HEK293 (cell line): ENCODE measurements at regions not wholly inside any gene's neighbourhood (a gene's known extent, or its start where the extent isn't known, plus 50 kb on each side); places are given as distances from the start of the nearest gene placed in this dataset.

Source experiments
- CTCF ChIA-PET: fragments of 350-600 bp; formaldehyde crosslinking; extraction: SDS; loops from one replicate; lab custom pipeline; 2021; ENCODE audit warnings: antibody characterized with exemption; lab: Yijun Ruan, JAX
- POLR2A ChIA-PET: fragments of 300-600 bp; formaldehyde crosslinking; extraction: SDS; loops from one replicate; lab custom pipeline; 2020; ENCODE audit warnings: antibody characterized with exemption, inconsistent platforms; lab: Yijun Ruan, JAX
- H3K27ac ChIP-seq: fragments of 200-500 bp; sonication (Bioruptor generic); 2 replicates; pipeline ENCODE4 v1.5.1; 2014; ENCODE audit warnings: low read depth, low read length, control low read depth, inconsistent platforms; ENCODE audit errors: extremely low read depth
- H3K36me3 ChIP-seq, 2 experiments: fragments of 200-500 bp in 1 of 2; sonication (Bioruptor generic) in 1 of 2; 1 replicate in 1 of 2; 2 replicates in 1 of 2; pipeline ENCODE4 v1.5.1; 2014 to 2017; ENCODE audit warnings: inconsistent platforms in 2 of 2, low read length in 2 of 2; ENCODE audit not compliant: control insufficient read depth in 2 of 2, insufficient read depth in 1 of 2
- H3K4me1 ChIP-seq: fragments of 200-500 bp; sonication (Bioruptor generic); 2 replicates; pipeline ENCODE4 v1.5.1; 2014; ENCODE audit warnings: mild to moderate bottlenecking, low read length, inconsistent platforms; ENCODE audit not compliant: control insufficient read depth, insufficient read depth
- H3K4me3 ChIP-seq: 2 replicates; pipeline ENCODE4 v1.5.1; 2011; ENCODE audit warnings: low read depth, mild to moderate bottlenecking, control low read depth, low read length, moderate library complexity
- H3K9me3 ChIP-seq: fragments of 200-500 bp; sonication (Bioruptor generic); 2 replicates; pipeline ENCODE4 v1.5.1; 2014; ENCODE audit warnings: low read depth, low read length, inconsistent platforms; ENCODE audit not compliant: control insufficient read depth, insufficient read depth
- GLI2 ChIP-seq: fragments of 450-650 bp; formaldehyde crosslinking; IDR thresholded peaks from 2 replicates; pipeline ENCODE4; 2017; ENCODE audit warnings: missing biosample characterization, missing genetic modification characterization, low read depth, borderline replicate concordance
- GLIS2 ChIP-seq: fragments of 450-650 bp; formaldehyde crosslinking; IDR thresholded peaks from 2 replicates; pipeline ENCODE4 v1.5.1; 2016; ENCODE audit warnings: missing biosample characterization, missing genetic modification characterization
- HOXC10 ChIP-seq: sonication (generic); formaldehyde crosslinking; IDR thresholded peaks from 2 replicates; pipeline ENCODE4 v1.8.1; 2023; ENCODE audit warnings: mild to moderate bottlenecking, missing genetic modification reagents
- KLF1 ChIP-seq: fragments of 450-650 bp; formaldehyde crosslinking; IDR thresholded peaks from 2 replicates; pipeline ENCODE4 v1.5.1; 2016; ENCODE audit warnings: missing biosample characterization, missing genetic modification characterization
- KLF8 ChIP-seq: fragments of 450-650 bp; formaldehyde crosslinking; IDR thresholded peaks from 2 replicates; pipeline ENCODE4 v1.5.1; 2016; ENCODE audit warnings: missing biosample characterization, missing genetic modification characterization
- MYNN ChIP-seq: fragments of 450-650 bp; formaldehyde crosslinking; IDR thresholded peaks from 2 replicates; pipeline ENCODE4 v1.5.1; 2016; ENCODE audit warnings: missing biosample characterization, missing genetic modification characterization, borderline replicate concordance
- PRDM1 ChIP-seq: fragments of 450-650 bp; formaldehyde crosslinking; IDR thresholded peaks from 2 replicates; pipeline ENCODE4; 2016; ENCODE audit warnings: missing biosample characterization, missing genetic modification characterization
- SP2 ChIP-seq: fragments of 450-650 bp; formaldehyde crosslinking; IDR thresholded peaks from 2 replicates; pipeline ENCODE4 v1.5.1; 2016; ENCODE audit warnings: missing biosample characterization, missing genetic modification characterization
- TSHZ1 ChIP-seq: fragments of 450-650 bp; formaldehyde crosslinking; IDR thresholded peaks from 2 replicates; pipeline ENCODE4 v1.5.1; 2016; ENCODE audit warnings: missing biosample characterization, missing genetic modification characterization, borderline replicate concordance
- ZFP37 ChIP-seq: fragments of 450-650 bp; formaldehyde crosslinking; IDR thresholded peaks from 2 replicates; pipeline ENCODE4 v1.5.1; 2016; ENCODE audit warnings: missing biosample characterization, missing genetic modification characterization
- ZIC2 ChIP-seq: fragments of 450-650 bp; formaldehyde crosslinking; IDR thresholded peaks from 2 replicates; pipeline ENCODE4 v1.5.1; 2016; ENCODE audit warnings: missing biosample characterization, missing genetic modification characterization
- ZNF10 ChIP-seq: fragments of 450-650 bp; formaldehyde crosslinking; IDR thresholded peaks from 2 replicates; pipeline ENCODE4 v1.5.1; 2017; ENCODE audit warnings: missing biosample characterization, missing genetic modification characterization
- ZNF140 ChIP-seq: fragments of 450-650 bp; formaldehyde crosslinking; IDR thresholded peaks from 2 replicates; pipeline ENCODE4 v1.5.1; 2016; ENCODE audit warnings: missing biosample characterization, missing genetic modification characterization
- ZNF18 ChIP-seq: fragments of 450-650 bp; formaldehyde crosslinking; IDR thresholded peaks from 2 replicates; pipeline ENCODE4 v1.5.1; 2016; ENCODE audit warnings: missing biosample characterization, missing genetic modification characterization
- ZNF2 ChIP-seq: fragments of 450-650 bp; formaldehyde crosslinking; IDR thresholded peaks from 2 replicates; pipeline ENCODE4 v1.5.1; 2016; ENCODE audit warnings: missing biosample characterization, missing genetic modification characterization
- ZNF354C ChIP-seq: fragments of 450-650 bp; formaldehyde crosslinking; IDR thresholded peaks from 2 replicates; pipeline ENCODE4 v1.5.1; 2016; ENCODE audit warnings: missing biosample characterization, missing genetic modification characterization, low read depth, borderline replicate concordance
- ZNF473 ChIP-seq: fragments of 450-650 bp; formaldehyde crosslinking; IDR thresholded peaks from 2 replicates; pipeline ENCODE4 v1.5.1; 2017; ENCODE audit warnings: missing biosample characterization, missing genetic modification characterization
- ZNF530 ChIP-seq: fragments of 450-650 bp; formaldehyde crosslinking; IDR thresholded peaks from 2 replicates; pipeline ENCODE4 v1.5.1; 2016; ENCODE audit warnings: low read depth, missing biosample characterization, missing genetic modification characterization
- ZNF544 ChIP-seq: fragments of 450-650 bp; formaldehyde crosslinking; IDR thresholded peaks from 2 replicates; pipeline ENCODE4 v1.5.0; 2017; ENCODE audit warnings: missing biosample characterization, missing genetic modification characterization
- ZNF548 ChIP-seq: fragments of 450-650 bp; formaldehyde crosslinking; IDR thresholded peaks from 2 replicates; pipeline ENCODE4 v1.5.1; 2016; ENCODE audit warnings: missing biosample characterization, missing genetic modification characterization
- ZNF558 ChIP-seq: fragments of 450-650 bp; formaldehyde crosslinking; IDR thresholded peaks from 2 replicates; pipeline ENCODE4 v1.5.1; 2016; ENCODE audit warnings: missing biosample characterization, missing genetic modification characterization
- ZNF600 ChIP-seq: fragments of 450-650 bp; formaldehyde crosslinking; IDR thresholded peaks from 2 replicates; pipeline ENCODE4 v1.5.1; 2016; ENCODE audit warnings: missing biosample characterization, missing genetic modification characterization
- ZNF626 ChIP-seq: fragments of 450-650 bp; sonication (Bioruptor Pico); formaldehyde crosslinking; IDR thresholded peaks from 2 replicates; pipeline ENCODE4 v1.5.1; 2018; ENCODE audit warnings: missing biosample characterization, missing genetic modification characterization, inconsistent platforms
- ZNF76 ChIP-seq: fragments of 450-650 bp; formaldehyde crosslinking; IDR thresholded peaks from 2 replicates; pipeline ENCODE4; 2016; ENCODE audit warnings: low read depth, missing biosample characterization, missing genetic modification characterization, borderline replicate concordance
- ZNF830 ChIP-seq: fragments of 450-650 bp; IDR thresholded peaks from 2 replicates; pipeline ENCODE4 v1.5.0; 2018; ENCODE audit warnings: missing biosample characterization, missing genetic modification characterization, low read depth, mild to moderate bottlenecking, moderate library complexity
- ZSCAN30 ChIP-seq: fragments of 450-650 bp; IDR thresholded peaks from 2 replicates; pipeline ENCODE4 v1.5.1; 2018; ENCODE audit warnings: missing biosample characterization, mild to moderate bottlenecking, missing genetic modification characterization, moderate library complexity
- ZXDB ChIP-seq: fragments of 450-650 bp; formaldehyde crosslinking; IDR thresholded peaks from 2 replicates; pipeline ENCODE4 v1.5.1; 2016; ENCODE audit warnings: missing biosample characterization, missing genetic modification characterization
- TF ChIP-seq, protein P1 (sequence below): fragments of 450-650 bp; formaldehyde crosslinking; IDR thresholded peaks from 2 replicates; pipeline ENCODE4 v1.5.1; 2016; ENCODE audit warnings: missing biosample characterization, missing genetic modification characterization

GRCh38 chr6:62391358-62391757 lies 105.3 kb upstream of the KHDRBS2 start:
- ChIA-PET POLR2A (no interaction called here), CTCF (no interaction called here)
- Histone ChIP-seq H3K4me3 (no peak overlapping the region), H3K36me3 (no peaks in the 10 kb centered on the region), H3K9me3 (no peaks in the 10 kb centered on the region; the same call in 1 of the 2 replicates)
- TF ChIP-seq KLF8 (tag by site-specific recombination): no peak
- TF ChIP-seq ZNF830 (tag by site-specific recombination): no peak
- TF ChIP-seq ZNF354C (tag by site-specific recombination): no peak
- TF ChIP-seq ZIC2 (tag by site-specific recombination): no peak
- TF ChIP-seq ZNF548 (tag by site-specific recombination): no peak
- no peak for TF ChIP-seq ZNF2 (tag by site-specific recombination)
- no peak for TF ChIP-seq ZNF544
- TF ChIP-seq, protein P1, sequence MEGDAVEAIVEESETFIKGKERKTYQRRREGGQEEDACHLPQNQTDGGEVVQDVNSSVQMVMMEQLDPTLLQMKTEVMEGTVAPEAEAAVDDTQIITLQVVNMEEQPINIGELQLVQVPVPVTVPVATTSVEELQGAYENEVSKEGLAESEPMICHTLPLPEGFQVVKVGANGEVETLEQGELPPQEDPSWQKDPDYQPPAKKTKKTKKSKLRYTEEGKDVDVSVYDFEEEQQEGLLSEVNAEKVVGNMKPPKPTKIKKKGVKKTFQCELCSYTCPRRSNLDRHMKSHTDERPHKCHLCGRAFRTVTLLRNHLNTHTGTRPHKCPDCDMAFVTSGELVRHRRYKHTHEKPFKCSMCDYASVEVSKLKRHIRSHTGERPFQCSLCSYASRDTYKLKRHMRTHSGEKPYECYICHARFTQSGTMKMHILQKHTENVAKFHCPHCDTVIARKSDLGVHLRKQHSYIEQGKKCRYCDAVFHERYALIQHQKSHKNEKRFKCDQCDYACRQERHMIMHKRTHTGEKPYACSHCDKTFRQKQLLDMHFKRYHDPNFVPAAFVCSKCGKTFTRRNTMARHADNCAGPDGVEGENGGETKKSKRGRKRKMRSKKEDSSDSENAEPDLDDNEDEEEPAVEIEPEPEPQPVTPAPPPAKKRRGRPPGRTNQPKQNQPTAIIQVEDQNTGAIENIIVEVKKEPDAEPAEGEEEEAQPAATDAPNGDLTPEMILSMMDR (tag by site-specific recombination): no peak
- no peak for TF ChIP-seq GLI2 (tag by site-specific recombination)
- TF ChIP-seq HOXC10: no peak
- TF ChIP-seq, all 188 proteins: peak for 0
- no peaks in the 10 kb centered on the region for H3K4me1 ChIP-seq
- no peak overlapping the region for H3K27ac ChIP-seq

- no peaks in the 10 kb centered on the region for H3K36me3 ChIP-seq
- H3K4me3 ChIP-seq: no peak overlapping the region
- TF ChIP-seq ZXDB (tag by site-specific recombination): no peak
- TF ChIP-seq SP2 (tag by site-specific recombination): no peak
- TF ChIP-seq ZNF10: no peak
- no peak for TF ChIP-seq ZNF626 (tag by site-specific recombination)
- TF ChIP-seq ZNF558: no peak
- ChIA-PET POLR2A (no interaction called here), CTCF (no interaction called here)
- H3K9me3 ChIP-seq: no peaks in the 10 kb centered on the region; the same call in 1 of the 2 replicates
- H3K27ac ChIP-seq: no peak overlapping the region
- H3K4me1 ChIP-seq: no peaks in the 10 kb centered on the region
Measured at GRCh38 chr6:62390401-62390800, 104.4 kb upstream of the KHDRBS2 start.

DNA sequence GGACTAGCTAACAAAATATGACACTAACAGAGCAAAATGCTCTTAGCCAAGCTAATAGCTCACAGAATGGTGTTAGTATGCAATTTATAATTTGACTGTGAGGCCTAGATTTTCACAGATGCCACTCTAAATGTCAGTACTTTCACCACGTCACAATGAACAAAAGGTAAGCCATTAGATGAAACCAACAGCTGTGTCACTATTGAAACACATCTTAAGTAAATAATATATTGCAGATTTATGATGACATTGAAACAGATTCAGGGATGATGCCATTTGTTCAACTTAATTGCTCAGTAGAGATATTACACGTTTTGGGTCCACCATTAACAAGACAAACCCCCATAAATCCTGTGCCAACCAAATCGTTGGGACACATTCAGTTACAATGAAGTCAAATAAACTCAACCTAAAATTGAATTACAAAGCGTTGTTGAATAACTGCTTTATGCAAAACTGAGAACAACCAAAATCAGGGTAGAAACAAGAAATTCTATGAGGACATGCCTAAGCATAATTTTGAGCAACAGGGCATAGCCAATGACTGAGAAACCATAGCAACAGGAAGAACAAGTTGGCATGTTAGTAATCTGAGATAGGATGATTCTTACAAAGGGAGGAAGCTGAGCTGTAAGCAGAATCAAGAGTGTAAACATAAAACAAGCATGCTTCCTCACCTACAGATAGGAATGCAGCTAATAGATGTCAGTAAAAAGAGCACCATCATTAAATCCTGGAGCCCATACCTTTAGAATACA lies 85.6 kb upstream of the KHDRBS2 start:
- Histone ChIP-seq H3K4me3 (no peak overlapping the region), H3K4me1 (no peaks in the 10 kb centered on the region), H3K27ac (no peak overlapping the region), H3K36me3 (no peaks in the 10 kb centered on the region), H3K9me3 (no peaks in the 10 kb centered on the region)
- ChIA-PET CTCF (no interaction called here), POLR2A (no interaction called here)
- no peak for TF ChIP-seq ZNF76 (tag by site-specific recombination)
- TF ChIP-seq ZNF530 (tag by site-specific recombination): no peak
- no peak for TF ChIP-seq ZSCAN30 (tag by site-specific recombination)
- no peak for TF ChIP-seq ZNF600 (tag by site-specific recombination)
- no peak for TF ChIP-seq ZFP37 (tag by site-specific recombination)
- no peak for TF ChIP-seq PRDM1 (tag by site-specific recombination)
- no peak for TF ChIP-seq ZNF140 (tag by site-specific recombination)
- no peak for TF ChIP-seq MYNN
- no peak for TF ChIP-seq TSHZ1 (tag by site-specific recombination)
- TF ChIP-seq KLF1 (tag by site-specific recombination): no peak
- TF ChIP-seq ZNF18 (tag by site-specific recombination): no peak
- TF ChIP-seq ZNF473 (tag by site-specific recombination): no peak
- no peak for TF ChIP-seq GLIS2 (tag by site-specific recombination)
